ENCODE measurements at regions not wholly inside any gene's neighbourhood (a gene's known extent, or its start where the extent isn't known, plus 50 kb on each side); places are given as distances from the start of the nearest gene placed in this dataset.

GRCh38 chr16:7772722-7773121, 440.1 kb downstream of the RBFOX1 start:
- no peak for TF ChIP-seq POLR2A (IDR thresholded peaks at IDR 0.05)
- TF ChIP-seq, protein P1, sequence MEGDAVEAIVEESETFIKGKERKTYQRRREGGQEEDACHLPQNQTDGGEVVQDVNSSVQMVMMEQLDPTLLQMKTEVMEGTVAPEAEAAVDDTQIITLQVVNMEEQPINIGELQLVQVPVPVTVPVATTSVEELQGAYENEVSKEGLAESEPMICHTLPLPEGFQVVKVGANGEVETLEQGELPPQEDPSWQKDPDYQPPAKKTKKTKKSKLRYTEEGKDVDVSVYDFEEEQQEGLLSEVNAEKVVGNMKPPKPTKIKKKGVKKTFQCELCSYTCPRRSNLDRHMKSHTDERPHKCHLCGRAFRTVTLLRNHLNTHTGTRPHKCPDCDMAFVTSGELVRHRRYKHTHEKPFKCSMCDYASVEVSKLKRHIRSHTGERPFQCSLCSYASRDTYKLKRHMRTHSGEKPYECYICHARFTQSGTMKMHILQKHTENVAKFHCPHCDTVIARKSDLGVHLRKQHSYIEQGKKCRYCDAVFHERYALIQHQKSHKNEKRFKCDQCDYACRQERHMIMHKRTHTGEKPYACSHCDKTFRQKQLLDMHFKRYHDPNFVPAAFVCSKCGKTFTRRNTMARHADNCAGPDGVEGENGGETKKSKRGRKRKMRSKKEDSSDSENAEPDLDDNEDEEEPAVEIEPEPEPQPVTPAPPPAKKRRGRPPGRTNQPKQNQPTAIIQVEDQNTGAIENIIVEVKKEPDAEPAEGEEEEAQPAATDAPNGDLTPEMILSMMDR (IDR thresholded peaks at IDR 0.05): no peak
